ENCODE measurements at regions not wholly inside any gene's neighbourhood (a gene's known extent, or its start where the extent isn't known, plus 50 kb on each side); places are given as distances from the start of the nearest gene placed in this dataset.

- no peak for DNase-seq
- H3K9me3 ChIP-seq (ENCODE audit: control insufficient read depth in 2 of 2, low read length in 2 of 2): peaks cover 0 to 4% of the 10 kb centered on the region in 2 experiments
- Mint-ChIP-seq H3K4me3 (no peak overlapping the region), H3K36me3 (no peaks in the 10 kb centered on the region), H3K9me3 (peaks cover 0 to 8% (median 0%) of the 10 kb centered on the region in 7 donors), H3K27ac (no peak overlapping the region), H3K4me1 (no peaks in the 10 kb centered on the region), H3K27me3 (no peaks in the 10 kb centered on the region)
- ATAC-seq (ENCODE audit: low read depth in 2 of 2): no peak
- no peaks in the 10 kb centered on the region for H3K27me3 ChIP-seq (ENCODE audit: control insufficient read depth, insufficient read depth, low read length)
- H3K36me3 ChIP-seq (ENCODE audit: control insufficient read depth, insufficient read depth, low read length): no peaks in the 10 kb centered on the region
- H3K4me1 ChIP-seq (ENCODE audit: control insufficient read depth, insufficient read depth, low read length, poor library complexity, severe bottlenecking): no peaks in the 10 kb centered on the region
- no peak overlapping the region for H3K27ac ChIP-seq (ENCODE audit: insufficient read depth, low read length, poor library complexity, severe bottlenecking)
- H3K4me3 ChIP-seq (ENCODE audit: low read depth, low read length): no peak overlapping the region
Observed at GRCh38 chr13:54742984-54743383, 1714.4 kb downstream of the OLFM4 start.

- no peaks in the 10 kb centered on the region for H3K27me3 Mint-ChIP-seq
- H3K9me3 Mint-ChIP-seq: peaks cover 0 to 13% (median 4%) of the 10 kb centered on the region in 7 donors
Observed at GRCh38 chr13:54744747-54745146, 1716.1 kb downstream of the OLFM4 start.

GRCh38 chr13:54750521-54750920, 1721.9 kb downstream of the OLFM4 start:
- Mint-ChIP-seq H3K4me3 (no peak overlapping the region), H3K4me1 (no peaks in the 10 kb centered on the region), H3K27ac (no peak overlapping the region), H3K9me3 (peaks cover 0 to 23% (median 4%) of the 10 kb centered on the region in 7 donors), H3K36me3 (no peaks in the 10 kb centered on the region), H3K27me3 (no peaks in the 10 kb centered on the region)
- no peaks in the 10 kb centered on the region for H3K27me3 ChIP-seq (ENCODE audit: control insufficient read depth, insufficient read depth, low read length)
- H3K9me3 ChIP-seq (ENCODE audit: control insufficient read depth in 2 of 2, low read length in 2 of 2): peaks cover 0 to 5% of the 10 kb centered on the region in 2 experiments
- H3K27ac ChIP-seq (ENCODE audit: insufficient read depth, low read length, poor library complexity, severe bottlenecking): no peak overlapping the region
- H3K36me3 ChIP-seq (ENCODE audit: control insufficient read depth, insufficient read depth, low read length): no peaks in the 10 kb centered on the region
- ATAC-seq (ENCODE audit: low read depth in 2 of 2) (no peak), DNase-seq (no peak)
- H3K4me3 ChIP-seq (ENCODE audit: low read depth, low read length): no peak overlapping the region
- H3K4me1 ChIP-seq (ENCODE audit: control insufficient read depth, insufficient read depth, low read length, poor library complexity, severe bottlenecking): no peaks in the 10 kb centered on the region

More at GRCh38 chr13:54744747-54745146, 1716.1 kb downstream of the OLFM4 start:
- no peak overlapping the region for H3K27ac ChIP-seq (ENCODE audit: insufficient read depth, low read length, poor library complexity, severe bottlenecking)
- H3K27me3 ChIP-seq (ENCODE audit: control insufficient read depth, insufficient read depth, low read length): no peaks in the 10 kb centered on the region
- no peak for DNase-seq
- H3K4me1 ChIP-seq (ENCODE audit: control insufficient read depth, insufficient read depth, low read length, poor library complexity, severe bottlenecking): no peaks in the 10 kb centered on the region
- H3K36me3 Mint-ChIP-seq: no peaks in the 10 kb centered on the region
- no peaks in the 10 kb centered on the region for H3K36me3 ChIP-seq (ENCODE audit: control insufficient read depth, insufficient read depth, low read length)
- H3K9me3 ChIP-seq (ENCODE audit: control insufficient read depth in 2 of 2, low read length in 2 of 2): no peaks in the 10 kb centered on the region
- no peak overlapping the region for H3K4me3 ChIP-seq (ENCODE audit: low read depth, low read length)
- H3K4me1 Mint-ChIP-seq: no peaks in the 10 kb centered on the region
- ATAC-seq (ENCODE audit: low read depth in 2 of 2): no peak
- H3K27ac Mint-ChIP-seq: no peak overlapping the region
- no peak overlapping the region for H3K4me3 Mint-ChIP-seq

- no peak for ATAC-seq (ENCODE audit: low read depth in 2 of 2)
- Mint-ChIP-seq H3K27ac (no peak overlapping the region), H3K36me3 (no peaks in the 10 kb centered on the region), H3K27me3 (no peaks in the 10 kb centered on the region), H3K4me3 (no peak overlapping the region), H3K4me1 (no peaks in the 10 kb centered on the region), H3K9me3 (peaks cover 0 to 33% (median 3%) of the 10 kb centered on the region in 7 donors)
- Histone ChIP-seq H3K36me3 (ENCODE audit: control insufficient read depth, insufficient read depth, low read length) (no peaks in the 10 kb centered on the region), H3K27me3 (ENCODE audit: control insufficient read depth, insufficient read depth, low read length) (no peaks in the 10 kb centered on the region), H3K4me1 (ENCODE audit: control insufficient read depth, insufficient read depth, low read length, poor library complexity, severe bottlenecking) (no peaks in the 10 kb centered on the region), H3K27ac (ENCODE audit: insufficient read depth, low read length, poor library complexity, severe bottlenecking) (no peak overlapping the region), H3K9me3 (ENCODE audit: control insufficient read depth in 2 of 2, low read length in 2 of 2) (no peaks in the 10 kb centered on the region), H3K4me3 (ENCODE audit: low read depth, low read length) (no peak overlapping the region)
- DNase-seq: no peak
Observed at GRCh38 chr13:54758795-54759194, 1730.2 kb downstream of the OLFM4 start.

- H3K27me3 Mint-ChIP-seq: no peaks in the 10 kb centered on the region
- no peak overlapping the region for H3K27ac Mint-ChIP-seq
- no peak overlapping the region for H3K4me3 Mint-ChIP-seq
Observed at GRCh38 chr13:54768214-54768613, 1739.6 kb downstream of the OLFM4 start.

GRCh38 chr13:54775501-54776191, 1747.0 kb downstream of the OLFM4 start:
- Mint-ChIP-seq H3K4me1 (peaks cover 0 to 4% (median 0%) of the 10 kb centered on the region in 4 donors), H3K9me3 (peaks cover 0 to 30% (median 12%) of the 10 kb centered on the region in 7 donors), H3K36me3 (peaks cover 3% of the 10 kb centered on the region), H3K4me3 (no peak overlapping the region), H3K27me3 (no peaks in the 10 kb centered on the region), H3K27ac (no peak overlapping the region)
- Histone ChIP-seq H3K4me1 (ENCODE audit: control insufficient read depth, insufficient read depth, low read length, poor library complexity, severe bottlenecking) (no peaks in the 10 kb centered on the region), H3K4me3 (ENCODE audit: low read depth, low read length) (no peak overlapping the region), H3K9me3 (ENCODE audit: control insufficient read depth in 2 of 2, low read length in 2 of 2) (peaks cover 0 to 2% of the 10 kb centered on the region in 2 experiments), H3K36me3 (ENCODE audit: control insufficient read depth, insufficient read depth, low read length) (no peaks in the 10 kb centered on the region), H3K27ac (ENCODE audit: insufficient read depth, low read length, poor library complexity, severe bottlenecking) (no peak overlapping the region), H3K27me3 (ENCODE audit: control insufficient read depth, insufficient read depth, low read length) (no peaks in the 10 kb centered on the region)
- DNase-seq: no peak
- ATAC-seq (ENCODE audit: low read depth in 2 of 2): no peak

More at GRCh38 chr13:54768214-54768613, 1739.6 kb downstream of the OLFM4 start:
- no peaks in the 10 kb centered on the region for H3K27me3 ChIP-seq (ENCODE audit: control insufficient read depth, insufficient read depth, low read length)
- DNase-seq (no peak), ATAC-seq (ENCODE audit: low read depth in 2 of 2) (no peak)
- H3K9me3 Mint-ChIP-seq: peaks cover 0 to 21% (median 8%) of the 10 kb centered on the region in 7 donors
- no peaks in the 10 kb centered on the region for H3K36me3 Mint-ChIP-seq
- H3K9me3 ChIP-seq (ENCODE audit: control insufficient read depth in 2 of 2, low read length in 2 of 2): no peaks in the 10 kb centered on the region
- H3K36me3 ChIP-seq (ENCODE audit: control insufficient read depth, insufficient read depth, low read length): no peaks in the 10 kb centered on the region
- H3K4me3 ChIP-seq (ENCODE audit: low read depth, low read length): no peak overlapping the region
- peaks cover 0 to 4% (median 0%) of the 10 kb centered on the region in 4 donors for H3K4me1 Mint-ChIP-seq
- H3K4me1 ChIP-seq (ENCODE audit: control insufficient read depth, insufficient read depth, low read length, poor library complexity, severe bottlenecking): no peaks in the 10 kb centered on the region
- H3K27ac ChIP-seq (ENCODE audit: insufficient read depth, low read length, poor library complexity, severe bottlenecking): no peak overlapping the region

- no peak overlapping the region for H3K27ac Mint-ChIP-seq
- H3K36me3 Mint-ChIP-seq: no peaks in the 10 kb centered on the region
- H3K4me1 Mint-ChIP-seq: no peaks in the 10 kb centered on the region
- no peaks in the 10 kb centered on the region for H3K27me3 Mint-ChIP-seq
- H3K9me3 Mint-ChIP-seq: peaks cover 1 to 16% (median 9%) of the 10 kb centered on the region in 7 donors
- H3K4me3 ChIP-seq (ENCODE audit: low read depth, low read length): no peak overlapping the region
- DNase-seq (no peak), ATAC-seq (ENCODE audit: low read depth in 2 of 2) (no peak)
- H3K27ac ChIP-seq (ENCODE audit: insufficient read depth, low read length, poor library complexity, severe bottlenecking): no peak overlapping the region
- no peaks in the 10 kb centered on the region for H3K4me1 ChIP-seq (ENCODE audit: control insufficient read depth, insufficient read depth, low read length, poor library complexity, severe bottlenecking)
- no peak overlapping the region for H3K4me3 Mint-ChIP-seq
- H3K9me3 ChIP-seq (ENCODE audit: control insufficient read depth in 2 of 2, low read length in 2 of 2): peaks cover 0 to 4% of the 10 kb centered on the region in 2 experiments
- no peaks in the 10 kb centered on the region for H3K36me3 ChIP-seq (ENCODE audit: control insufficient read depth, insufficient read depth, low read length)
- no peaks in the 10 kb centered on the region for H3K27me3 ChIP-seq (ENCODE audit: control insufficient read depth, insufficient read depth, low read length)
Observed at GRCh38 chr13:54787754-54788153, 1759.1 kb downstream of the OLFM4 start.

GRCh38 chr13:54799621-54800226, 1771.1 kb downstream of the OLFM4 start:
- Histone ChIP-seq H3K4me3 (ENCODE audit: low read depth, low read length) (no peak overlapping the region), H3K4me1 (ENCODE audit: control insufficient read depth, insufficient read depth, low read length, poor library complexity, severe bottlenecking) (no peaks in the 10 kb centered on the region), H3K27ac (ENCODE audit: insufficient read depth, low read length, poor library complexity, severe bottlenecking) (no peak overlapping the region), H3K9me3 (ENCODE audit: control insufficient read depth in 2 of 2, low read length in 2 of 2) (no peaks in the 10 kb centered on the region), H3K36me3 (ENCODE audit: control insufficient read depth, insufficient read depth, low read length) (no peaks in the 10 kb centered on the region), H3K27me3 (ENCODE audit: control insufficient read depth, insufficient read depth, low read length) (no peaks in the 10 kb centered on the region)
- no peaks in the 10 kb centered on the region for H3K4me1 Mint-ChIP-seq
- peaks cover 0 to 14% (median 8%) of the 10 kb centered on the region in 7 donors for H3K9me3 Mint-ChIP-seq
- no peak overlapping the region for H3K4me3 Mint-ChIP-seq
- no peaks in the 10 kb centered on the region for H3K27me3 Mint-ChIP-seq
- no peak for DNase-seq
- ATAC-seq (ENCODE audit: low read depth in 2 of 2): no peak
- no peak overlapping the region for H3K27ac Mint-ChIP-seq
- no peaks in the 10 kb centered on the region for H3K36me3 Mint-ChIP-seq
